NCI-H2196 (cell line): ENCODE measurements at regions not wholly inside any gene's neighbourhood (a gene's known extent, or its start where the extent isn't known, plus 50 kb on each side); places are given as distances from the start of the nearest gene placed in this dataset.
"Not testable (repeated sequence)": the region's sequence is repeated elsewhere in the genome, so short reads cannot be mapped to it uniquely, and the experiment has no call there.

ENCODE experiments used
- DNase-seq: peaks from one replicate; lab custom pipeline; 2025; ENCODE audit not compliant: unreplicated experiment; lab: John Stamatoyannopoulos, UW

- no peak for DNase-seq
These were observed 56.5 kb upstream of the GATA2 start for GRCh38 chr3:128549283-128550112.

- no peak for DNase-seq
These were observed 55.7 kb upstream of the GATA2 start for GRCh38 chr3:128548426-128549282.

- DNase-seq, result no peak
These were observed 55.0 kb upstream of the GATA2 start for GRCh38 chr3:128548021-128548420.

GRCh38 chr3:128547368-128547987 lies 54.5 kb upstream of the GATA2 start:
- no peak for DNase-seq

- DNase-seq, result peak; percentile 28
These were observed 53.6 kb upstream of the GATA2 start for GRCh38 chr3:128546646-128547045.

GRCh38 chr3:128545120-128545752 lies 52.2 kb upstream of the GATA2 start:
- no peak for DNase-seq

- DNase-seq, result no peak
These were observed 51.2 kb upstream of the GATA2 start for GRCh38 chr3:128544190-128544589.

GRCh38 chr3:128543570-128544174 lies 50.7 kb upstream of the GATA2 start:
- DNase-seq, result not testable (repeated sequence)
